GM13977 (cell line): ENCODE measurements at regions not wholly inside any gene's neighbourhood (a gene's known extent, or its start where the extent isn't known, plus 50 kb on each side); places are given as distances from the start of the nearest gene placed in this dataset.

Experiments used
- DNase-seq: peaks from one replicate; pipeline ENCODE4 v3.0.0; 2012; ENCODE audit warnings: low spot score
- CTCF ChIP-seq: IDR thresholded peaks from 2 replicates; pipeline ENCODE4 v1.5.1; 2012; ENCODE audit warnings: mild to moderate bottlenecking, control low read depth; ENCODE audit not compliant: insufficient read depth; ENCODE audit errors: extremely low read depth, missing control alignments
- in situ Hi-C: fragments of 300-500 bp; cut with MboI; formaldehyde crosslinking; loops from one replicate; pipeline ENCODE4 v1.12.0; 2022; ENCODE audit warnings: low sequenced_read_pairs, low pct_unique_long_range_greater_than_20kb, mixed read lengths, inconsistent platforms; ENCODE audit not compliant: unreplicated experiment

- DNase-seq: no peak
- TF ChIP-seq CTCF: no peak
- in situ Hi-C loops: no loop called here
These were observed 147.1 kb upstream of the IRX6 start for GRCh38 chr16:55176901-55177300.

- TF ChIP-seq CTCF: no peak
- in situ Hi-C loops: no loop called here
- no peak for DNase-seq
These were observed 144.6 kb upstream of the IRX6 start for GRCh38 chr16:55179411-55179810.

- TF ChIP-seq CTCF: no peak
- DNase-seq: no peak
- in situ Hi-C loops: no loop called here
These were observed 144.0 kb upstream of the IRX6 start for GRCh38 chr16:55179852-55180585.

GRCh38 chr16:55184052-55184451 is 140.0 kb upstream of the IRX6 start:
- TF ChIP-seq CTCF: no peak
- in situ Hi-C loops: no loop called here
- DNase-seq: no peak

- in situ Hi-C loops: no loop called here
- DNase-seq: no peak
- no peak for TF ChIP-seq CTCF
These were observed 139.4 kb upstream of the IRX6 start for GRCh38 chr16:55184619-55185018.

GRCh38 chr16:55189224-55189623 is 134.8 kb upstream of the IRX6 start:
- TF ChIP-seq CTCF: no peak
- DNase-seq: no peak
- in situ Hi-C loops: no loop called here
